Islet of Langerhans (tissue), 1 donor: ENCODE measurements at regions not wholly inside any gene's neighbourhood (a gene's known extent, or its start where the extent isn't known, plus 50 kb on each side); places are given as distances from the start of the nearest gene placed in this dataset.

Experiments
- FAIRE-seq: peaks from one replicate; lab custom pipeline; 2011; peaks lifted over from hg19 to GRCh38; lab: Jason Lieb, UNC

DNA sequence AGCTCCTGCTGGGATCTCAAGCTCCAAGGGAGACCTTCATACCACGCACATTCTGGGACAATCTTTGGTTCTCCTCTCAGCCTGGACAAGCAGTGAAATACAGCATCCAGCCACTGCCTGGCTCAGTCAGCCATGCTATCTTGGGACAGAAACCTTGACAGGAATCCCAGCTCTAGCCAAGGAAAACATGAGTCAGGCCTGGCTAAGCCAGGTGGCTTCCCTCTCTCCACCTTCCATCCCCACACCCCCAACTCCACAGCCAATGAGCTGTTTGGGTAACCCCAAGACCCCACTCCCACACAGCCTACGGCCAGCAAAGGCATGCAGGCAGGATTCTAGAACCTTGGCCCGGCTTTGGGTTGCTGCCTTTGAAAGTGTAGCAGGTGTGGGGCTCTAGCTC lies 64.9 kb downstream of the MCFD2 start:
- FAIRE-seq = no peak

DNA sequence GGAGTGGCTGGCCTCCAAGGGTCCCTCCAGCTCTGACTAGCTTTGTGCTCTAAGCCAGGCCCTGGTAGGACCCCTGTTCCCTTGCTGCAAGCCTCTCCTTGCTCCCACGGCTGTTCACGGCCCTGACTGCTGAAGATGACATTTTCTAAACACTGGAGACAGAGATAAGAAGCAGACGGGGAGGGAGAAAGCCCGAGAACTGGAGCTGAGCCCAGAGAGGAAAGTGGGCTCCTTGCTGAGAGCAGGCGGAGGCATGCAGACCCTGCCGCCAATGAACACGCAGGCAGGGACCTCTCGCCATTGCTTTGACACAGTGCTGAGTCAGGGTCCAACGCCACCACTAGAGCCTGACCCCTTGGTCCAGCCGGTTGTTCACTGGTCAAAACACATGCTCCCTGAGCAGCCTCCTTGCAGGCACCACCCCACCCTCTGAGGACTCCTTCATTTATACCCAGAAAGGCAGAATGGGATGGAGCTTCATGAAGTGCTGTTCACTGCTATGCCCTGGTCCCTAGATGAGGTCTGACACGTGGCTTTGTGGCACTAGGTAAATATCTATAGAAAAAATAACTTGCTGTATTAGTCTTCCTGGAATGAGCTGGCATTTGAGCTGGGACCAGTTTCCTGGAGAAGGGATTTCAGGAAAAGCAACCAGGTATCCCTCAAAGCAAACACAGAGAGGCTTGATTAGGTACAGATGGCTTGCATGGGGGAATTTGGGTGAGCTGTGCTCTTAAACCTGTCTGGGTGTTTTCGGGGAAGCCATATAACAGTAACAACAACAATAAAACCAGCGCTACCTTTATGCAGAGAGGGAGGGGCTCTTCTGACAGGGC lies 65.7 kb downstream of the MCFD2 start:
- FAIRE-seq = no peak

DNA sequence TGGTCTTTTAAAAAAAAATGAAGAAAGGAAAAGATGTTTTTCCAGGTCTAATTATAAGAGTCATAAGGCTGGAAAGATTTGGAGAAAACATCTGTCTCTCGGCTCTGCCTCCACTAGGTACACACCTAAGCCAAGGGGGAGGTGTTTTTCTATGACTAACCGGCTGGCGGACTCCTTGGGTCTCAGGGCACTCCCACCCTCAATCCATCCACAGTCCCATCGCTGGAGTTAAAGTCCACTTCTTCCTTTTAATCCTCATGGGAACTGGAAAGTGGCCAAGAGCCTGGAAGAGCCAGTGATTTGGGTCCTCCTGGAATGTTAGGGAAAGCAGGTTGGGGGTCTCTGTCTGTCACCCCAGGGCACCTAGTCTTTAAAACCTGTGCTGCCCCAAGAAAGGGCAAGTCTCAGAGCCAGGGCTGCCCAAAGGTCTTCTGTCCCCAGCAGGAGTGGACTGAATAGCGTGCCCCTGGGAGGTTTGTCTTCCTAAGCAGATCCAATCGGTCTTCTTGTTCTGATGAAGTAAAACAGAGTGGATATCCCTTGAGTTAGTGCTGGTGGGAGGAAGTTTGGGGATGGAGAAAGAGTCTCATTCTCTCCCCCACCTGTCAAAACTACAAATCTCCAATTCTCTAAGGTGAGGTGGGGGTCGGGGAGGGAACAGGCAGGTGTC lies 66.4 kb downstream of the MCFD2 start:
- no peak for FAIRE-seq

DNA sequence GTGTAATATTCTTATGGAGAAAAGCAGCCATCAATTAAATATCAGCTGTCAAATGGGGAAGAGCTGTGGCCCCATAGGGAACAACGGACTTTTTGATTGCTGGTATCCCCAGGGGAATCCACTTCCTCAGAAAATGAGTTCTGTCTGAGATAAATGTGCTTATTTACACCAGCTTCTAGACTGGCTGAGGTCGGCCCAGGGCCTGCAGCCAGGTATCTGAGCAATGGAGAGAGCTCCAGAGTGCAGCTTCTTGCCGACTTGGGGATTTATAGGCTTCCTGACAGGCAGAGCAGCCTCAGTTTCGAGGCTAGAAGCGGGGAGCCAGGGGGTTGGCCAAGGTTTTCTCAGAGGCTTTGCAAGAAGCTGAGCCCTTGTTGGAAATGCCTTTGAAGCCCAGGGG lies 67.2 kb downstream of the MCFD2 start:
- no peak for FAIRE-seq

DNA sequence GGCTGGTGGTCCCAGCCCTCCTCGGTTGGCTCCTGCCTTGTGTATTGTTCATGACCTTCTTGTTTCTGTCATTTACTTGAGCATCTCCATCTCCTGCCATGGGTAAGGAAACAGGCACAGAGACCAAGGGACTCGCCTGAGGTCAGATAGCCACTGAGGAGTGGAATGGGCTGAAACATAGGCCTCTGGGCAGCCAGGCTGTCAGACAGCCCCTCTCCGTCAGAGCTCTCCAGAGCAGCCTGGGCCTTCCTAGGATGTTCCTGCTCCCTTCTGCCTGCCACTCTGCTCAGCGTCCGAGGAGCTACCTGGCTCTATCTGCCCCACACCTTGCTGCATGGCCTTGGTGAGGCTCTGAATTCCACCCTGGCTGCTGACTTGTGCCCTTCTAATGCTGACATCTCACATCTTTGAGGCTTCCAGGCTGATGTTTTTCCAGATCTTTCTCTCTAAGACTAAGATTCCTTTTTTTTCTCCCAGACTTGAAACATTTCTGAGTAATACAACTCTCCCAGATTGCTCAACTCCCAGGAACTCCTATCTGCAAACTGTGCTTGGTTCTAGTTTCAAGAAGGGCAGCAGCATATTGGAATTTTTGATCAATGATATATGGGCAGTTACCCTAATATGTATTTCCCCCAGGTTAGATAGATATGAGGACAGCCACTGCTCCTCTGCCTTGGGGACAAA lies 67.7 kb downstream of the MCFD2 start:
- FAIRE-seq = no peak

DNA sequence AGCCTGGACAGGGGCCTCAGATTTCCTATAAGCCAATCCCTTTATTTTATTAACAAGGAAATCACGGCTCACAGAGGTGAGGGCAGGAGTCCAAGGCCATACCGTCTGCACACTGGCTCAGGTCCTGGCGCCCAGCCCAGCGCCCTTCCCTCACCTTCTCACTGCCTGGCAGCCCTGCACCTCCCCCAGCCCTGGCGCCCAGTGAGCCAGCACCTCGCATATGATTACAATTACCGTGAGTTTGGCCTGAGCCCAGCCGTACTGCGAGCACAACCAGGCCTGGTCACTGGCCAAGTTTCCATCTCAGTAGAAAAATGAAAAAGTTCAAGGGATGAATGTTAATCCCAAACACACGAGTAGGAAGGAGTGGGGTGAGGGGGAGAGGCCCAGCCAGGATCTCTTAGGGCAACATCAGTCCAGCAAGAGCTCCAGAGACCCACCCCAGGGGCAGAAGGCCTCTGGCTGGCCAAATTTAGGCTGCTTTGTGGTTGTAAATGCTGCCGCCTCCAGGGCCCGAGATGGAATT lies 68.4 kb downstream of the MCFD2 start:
- FAIRE-seq = peak; percentile 56

DNA sequence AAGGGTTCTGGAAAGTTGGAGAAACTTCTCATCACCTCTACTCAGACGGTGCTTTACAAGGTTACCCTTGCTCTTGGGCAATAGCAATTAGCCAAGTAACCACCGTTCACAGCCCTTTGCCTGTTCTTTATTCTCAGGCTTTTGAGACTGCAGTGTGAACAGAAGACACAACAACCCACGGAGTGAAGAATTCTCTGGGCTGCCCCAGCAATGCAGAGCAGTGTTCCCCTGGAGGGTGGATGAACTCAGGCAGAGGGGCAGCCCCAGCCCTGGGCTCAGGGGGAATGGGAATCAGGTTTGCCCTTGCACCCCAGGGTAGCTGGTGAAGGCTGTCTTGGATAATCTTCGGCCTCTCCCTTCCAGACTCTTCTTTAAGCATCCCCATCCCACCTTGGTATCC lies 69.1 kb downstream of the MCFD2 start:
- no peak for FAIRE-seq

DNA sequence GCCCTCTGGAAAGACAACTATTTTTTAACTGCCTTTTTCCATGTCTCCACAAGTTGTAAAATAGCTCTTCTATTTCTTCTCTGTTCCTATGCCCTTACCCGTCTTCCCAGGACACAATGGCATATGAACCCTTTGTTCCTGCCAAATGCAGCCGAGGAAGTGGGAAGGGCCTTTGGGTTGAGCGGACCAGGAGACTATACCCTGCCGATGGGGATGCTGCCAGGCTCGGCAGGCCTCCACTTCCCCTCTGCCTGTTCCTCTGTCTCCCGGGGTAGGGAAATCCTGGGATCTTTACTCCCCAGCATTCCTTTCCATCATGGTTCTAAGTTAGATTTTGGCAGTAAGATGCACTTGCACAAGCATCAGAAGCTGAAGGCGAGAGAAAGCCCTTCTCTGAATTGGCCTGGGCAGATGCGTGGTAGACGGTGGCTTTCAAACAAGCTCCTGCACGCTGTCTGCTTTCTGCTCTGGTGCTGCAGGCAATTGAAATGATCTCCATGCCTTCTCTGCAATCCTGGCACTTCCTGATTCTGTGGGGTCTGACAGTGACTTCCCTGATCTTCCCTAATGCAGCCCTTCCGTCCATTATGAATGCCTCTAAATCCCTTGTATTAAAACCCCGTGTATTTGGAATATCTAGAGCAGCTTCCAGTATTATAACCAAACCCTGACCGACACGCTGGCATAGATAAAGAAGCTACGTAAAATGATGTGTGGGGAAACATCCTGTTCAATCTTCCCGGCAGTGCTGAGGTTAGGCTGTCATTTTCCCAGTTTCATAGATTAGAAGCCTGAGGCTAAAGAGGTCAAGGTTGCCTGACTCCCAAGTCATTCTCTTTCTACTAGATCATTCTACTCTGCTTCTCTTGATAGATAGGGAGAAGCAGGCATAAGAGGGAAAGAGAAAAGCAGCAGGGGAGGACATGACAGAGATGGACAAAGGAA lies 69.8 kb downstream of the MCFD2 start:
- no peak for FAIRE-seq

DNA sequence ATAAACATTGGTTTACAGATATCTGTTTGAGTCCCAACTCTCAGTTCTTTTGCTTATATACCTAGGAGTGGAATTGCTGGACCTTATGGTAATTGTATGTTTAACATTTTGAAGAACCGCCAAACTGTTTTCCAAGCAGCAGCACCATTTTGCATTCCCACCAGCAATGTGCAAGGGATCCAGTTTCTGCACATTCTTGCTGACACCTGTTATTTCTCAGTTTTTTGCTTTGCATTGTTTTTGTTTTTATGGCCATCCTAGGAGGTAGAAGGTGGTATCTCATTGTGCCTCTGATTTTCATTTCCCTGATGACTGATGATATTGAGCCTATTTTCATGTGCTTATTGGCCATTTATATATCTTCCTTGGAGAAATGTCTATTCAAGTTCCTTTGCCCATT lies 71.2 kb downstream of the MCFD2 start:
- no peak for FAIRE-seq

DNA sequence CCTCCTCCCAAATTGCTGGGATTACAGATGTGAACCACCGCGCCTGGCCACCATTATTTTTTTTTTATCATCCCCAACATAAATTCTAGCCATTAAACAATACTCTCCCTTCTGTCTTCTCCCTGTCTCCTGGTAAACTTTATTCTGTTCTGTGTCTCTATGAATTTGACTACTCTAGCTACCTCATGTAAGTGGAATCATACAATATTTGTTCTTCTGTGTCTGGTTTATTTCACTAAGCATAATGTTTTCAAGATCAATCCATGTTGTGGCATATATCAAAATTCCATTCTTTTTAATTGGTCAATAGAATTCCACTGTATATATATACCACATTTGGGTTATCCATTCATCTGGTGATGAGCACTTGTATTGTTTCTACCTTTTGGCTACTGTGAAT lies 71.6 kb downstream of the MCFD2 start:
- no peak for FAIRE-seq

DNA sequence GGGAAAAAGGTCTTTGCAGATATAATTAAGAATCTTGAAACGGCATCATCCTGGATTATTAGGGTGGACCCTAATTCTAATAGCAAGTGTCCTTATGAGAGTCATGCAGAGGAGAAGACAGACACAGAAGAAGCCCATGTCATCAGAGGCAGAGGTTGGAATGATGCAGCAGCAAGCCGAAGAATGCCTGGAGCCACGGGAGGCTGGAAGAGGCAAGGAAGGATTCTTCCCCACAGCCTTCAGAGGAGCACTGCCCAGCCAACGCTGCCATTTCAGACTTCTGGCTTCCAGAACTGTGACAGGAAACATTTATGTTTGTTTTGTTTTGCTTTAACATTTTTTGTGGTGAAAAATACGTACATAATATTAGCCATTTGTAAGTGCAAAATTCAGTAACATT lies 72.3 kb downstream of the MCFD2 start:
- no peak for FAIRE-seq

DNA sequence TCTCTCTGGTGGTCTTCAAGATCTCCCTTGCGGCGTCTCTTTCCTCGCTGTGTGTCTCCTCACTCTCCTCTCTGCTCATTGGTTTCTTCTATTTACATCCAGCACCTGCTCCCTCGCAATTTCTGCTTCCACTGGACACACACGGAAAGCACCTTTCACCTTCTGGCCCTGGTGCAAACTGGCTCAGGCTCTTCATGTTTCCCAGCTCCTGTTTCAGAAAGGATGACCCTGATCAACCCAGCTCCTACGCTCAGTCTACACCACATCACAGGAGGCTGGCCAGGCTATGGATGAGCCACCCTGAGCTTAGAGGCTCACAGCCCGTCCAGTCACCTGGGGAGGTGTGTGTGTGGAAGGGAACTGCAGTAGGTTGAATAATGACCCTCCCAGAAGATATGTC lies 72.7 kb downstream of the MCFD2 start:
- FAIRE-seq = no peak

DNA sequence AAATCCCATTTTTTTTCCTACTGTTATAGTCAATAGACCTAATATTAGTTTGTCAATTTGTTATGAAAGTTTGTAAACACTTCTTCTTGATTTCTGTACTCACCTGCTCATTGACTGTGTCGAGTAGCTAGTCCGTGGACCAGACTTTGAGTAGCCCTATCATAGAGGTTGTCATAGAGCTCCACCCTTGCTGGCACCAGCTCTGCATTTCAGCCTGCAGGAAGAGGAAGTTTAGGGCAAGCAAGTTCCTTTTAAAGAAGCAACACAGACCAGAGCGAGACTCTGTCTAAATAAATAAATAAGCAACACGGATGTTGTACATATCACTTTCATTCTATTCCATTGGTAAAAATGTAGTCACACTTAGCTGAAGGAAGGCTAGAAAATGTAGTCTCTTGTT lies 74.0 kb downstream of the MCFD2 start:
- FAIRE-seq = no peak

DNA sequence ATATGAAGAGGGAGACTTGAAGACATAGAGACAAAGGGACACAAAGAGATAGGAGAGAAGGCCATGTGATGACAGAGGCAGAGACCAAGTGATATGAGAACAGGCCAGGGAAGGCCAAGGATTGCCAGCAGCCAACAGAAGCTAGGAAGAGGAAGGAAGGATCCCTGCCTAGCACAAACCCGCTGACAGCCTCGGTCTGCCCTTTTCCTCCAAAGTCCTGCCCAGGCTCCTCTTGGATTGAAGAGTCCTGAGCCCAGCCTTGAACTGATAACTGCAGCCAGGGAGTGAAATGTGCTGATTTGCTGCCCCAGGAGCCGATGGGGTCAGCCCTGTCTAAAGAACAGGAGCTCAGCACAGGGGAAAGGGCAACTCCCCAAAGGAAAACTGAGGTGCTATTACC lies 76.6 kb downstream of the MCFD2 start:
- no peak for FAIRE-seq

DNA sequence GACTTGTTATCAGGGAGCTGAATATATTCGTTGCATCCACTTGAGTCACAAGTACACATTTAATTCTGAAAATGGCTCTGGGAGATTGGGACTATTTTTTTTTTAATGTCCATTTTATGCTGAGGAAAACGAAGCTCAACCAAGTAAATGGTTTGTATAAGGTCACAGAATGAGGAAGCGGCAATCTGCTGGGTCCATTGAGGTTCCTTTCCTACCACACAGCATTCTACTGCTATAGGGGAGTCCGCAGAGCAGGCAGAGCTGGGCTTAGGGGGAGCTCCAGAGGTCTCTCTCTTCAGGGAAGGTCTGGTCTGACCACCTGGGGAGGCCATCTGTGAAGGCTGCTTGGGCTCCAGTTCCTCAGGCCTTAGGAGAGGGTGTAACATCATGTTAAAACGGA lies 77.9 kb downstream of the MCFD2 start:
- no peak for FAIRE-seq

DNA sequence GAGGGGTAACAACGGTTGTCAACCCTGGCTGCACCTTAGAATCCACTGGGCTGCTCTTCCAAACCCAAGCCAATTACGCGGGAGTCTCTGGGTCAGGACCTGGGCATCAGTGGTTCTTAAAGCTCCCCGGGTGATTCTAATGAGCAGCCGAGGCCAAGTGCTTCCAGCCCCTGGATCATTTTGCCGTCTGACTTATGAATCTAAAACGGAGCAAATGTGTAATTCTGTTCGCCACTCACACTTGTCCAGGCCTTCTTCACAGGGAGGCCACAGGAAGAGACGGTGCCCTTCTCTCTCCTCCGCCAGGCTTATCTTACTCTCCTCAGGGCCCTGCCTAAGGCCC lies 78.5 kb downstream of the MCFD2 start:
- FAIRE-seq = no peak

DNA sequence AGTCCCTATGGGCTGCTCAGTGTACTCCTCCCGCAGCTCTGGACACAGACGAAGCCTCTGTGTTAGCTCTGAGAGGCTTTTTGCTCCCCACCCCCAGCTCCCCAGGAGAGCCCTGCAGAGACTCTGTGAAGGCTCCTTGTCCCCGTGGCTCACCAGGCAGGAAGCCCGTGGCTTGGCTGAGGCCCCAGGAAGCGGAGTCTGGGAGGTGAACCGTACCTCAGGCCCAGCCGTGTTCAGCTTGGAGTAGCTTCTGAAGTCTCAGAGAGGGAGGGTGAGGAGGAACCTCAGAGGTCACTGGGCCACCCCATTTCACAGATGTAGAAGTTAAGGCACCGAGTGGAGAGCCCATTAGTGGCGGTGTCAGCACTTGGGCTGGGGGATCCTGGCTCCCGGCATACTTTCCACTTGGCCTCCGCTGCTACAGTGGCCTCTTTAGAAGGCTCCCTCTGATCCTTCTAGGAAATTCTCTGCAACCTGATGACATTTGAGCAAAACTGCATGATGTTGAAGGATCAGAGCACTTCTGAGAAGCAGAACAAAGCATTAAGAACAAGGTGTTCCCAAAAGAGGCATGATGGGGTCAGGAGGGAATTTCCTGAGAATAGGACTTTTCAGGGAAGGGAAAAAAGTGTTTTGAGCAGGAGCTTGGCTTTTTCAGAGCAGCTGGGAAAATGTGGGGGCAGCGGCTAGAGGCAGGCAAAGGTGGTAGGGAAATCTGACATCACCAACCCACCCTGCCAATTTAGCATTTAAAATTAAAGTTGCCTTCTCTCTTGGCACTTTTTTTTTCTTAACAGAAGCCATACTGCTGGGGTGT lies 79.1 kb downstream of the MCFD2 start:
- FAIRE-seq = no peak

DNA sequence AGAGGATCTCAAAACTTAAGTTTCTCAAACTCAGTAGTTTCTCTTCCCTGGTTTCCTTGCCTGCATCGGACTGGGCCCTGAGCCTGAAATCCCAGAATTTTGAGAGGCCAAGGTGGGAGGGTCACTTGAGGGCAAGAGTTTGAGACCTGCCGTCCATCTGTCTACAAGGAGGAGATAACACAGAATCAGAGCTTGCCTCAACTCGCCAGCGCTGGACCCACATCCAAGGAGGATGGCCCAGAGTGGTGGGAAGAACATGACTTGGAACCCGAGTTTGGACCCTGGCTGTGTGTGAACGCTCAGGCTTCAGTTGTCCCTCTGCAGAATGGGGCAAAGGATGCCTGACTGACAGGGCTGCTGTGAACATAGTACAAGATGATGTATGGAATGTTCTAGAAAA lies 80.1 kb downstream of the MCFD2 start:
- no peak for FAIRE-seq

DNA sequence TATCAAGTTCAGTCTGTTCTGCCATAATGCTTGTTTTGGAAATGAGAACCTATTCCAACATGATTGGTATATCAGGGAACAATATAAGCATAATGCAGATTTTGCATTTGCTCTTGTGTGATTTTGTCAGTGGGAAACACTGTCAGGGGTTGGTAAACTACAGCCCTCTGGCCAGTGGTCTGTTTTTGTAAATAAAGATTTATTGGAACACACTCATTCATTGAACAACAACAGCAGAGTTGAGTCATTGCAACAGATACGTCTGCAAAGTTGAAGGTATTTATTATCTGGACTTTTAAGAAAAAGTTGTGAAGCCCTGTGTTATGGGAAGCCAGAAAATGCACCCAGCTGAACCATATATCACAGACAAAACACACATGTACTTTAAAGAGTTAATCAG lies 83.1 kb downstream of the MCFD2 start:
- no peak for FAIRE-seq

DNA sequence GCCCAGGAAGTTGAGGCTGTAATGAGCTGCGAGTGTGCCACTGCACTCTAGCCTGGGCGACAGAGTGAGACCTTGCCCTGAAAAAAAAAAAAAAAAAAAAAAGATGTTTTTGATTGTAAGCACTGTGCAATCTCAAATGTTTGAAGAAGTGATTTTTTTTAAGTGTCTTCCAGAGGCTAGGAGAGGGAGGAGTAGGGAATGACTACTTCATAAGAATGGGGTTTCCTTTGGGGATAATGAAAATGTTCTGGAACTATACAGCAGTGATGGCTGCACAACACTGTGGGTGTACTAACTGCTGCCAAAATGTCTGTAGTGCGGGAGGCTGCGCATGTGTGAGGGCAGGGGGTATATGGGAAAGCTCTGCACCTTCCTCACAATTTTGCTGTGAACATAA lies 83.7 kb downstream of the MCFD2 start:
- FAIRE-seq = no peak
